ENCODE measurements at regions not wholly inside any gene's neighbourhood (a gene's known extent, or its start where the extent isn't known, plus 50 kb on each side); places are given as distances from the start of the nearest gene placed in this dataset.

DNA sequence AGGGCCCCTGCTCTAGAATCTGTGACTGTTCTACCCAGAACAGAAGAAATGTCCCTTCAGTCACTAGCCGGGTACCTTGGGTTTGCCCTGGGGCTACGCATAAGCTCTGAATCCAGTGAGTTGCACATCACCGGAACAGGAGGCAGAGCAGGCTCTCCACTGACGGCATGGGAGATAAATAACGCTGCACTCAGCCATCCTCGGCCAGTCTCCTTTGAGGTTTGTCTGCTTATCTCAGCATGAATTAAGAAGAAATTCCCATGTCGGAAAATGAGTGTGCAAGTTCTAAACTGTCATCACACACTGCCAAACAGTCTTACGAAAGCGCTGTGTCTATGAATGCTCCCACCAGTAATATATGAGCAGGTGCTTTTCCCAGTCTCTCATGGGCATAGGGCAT lies 90.8 kb downstream of the FAM50B start:
- TF ChIP-seq, protein P1, sequence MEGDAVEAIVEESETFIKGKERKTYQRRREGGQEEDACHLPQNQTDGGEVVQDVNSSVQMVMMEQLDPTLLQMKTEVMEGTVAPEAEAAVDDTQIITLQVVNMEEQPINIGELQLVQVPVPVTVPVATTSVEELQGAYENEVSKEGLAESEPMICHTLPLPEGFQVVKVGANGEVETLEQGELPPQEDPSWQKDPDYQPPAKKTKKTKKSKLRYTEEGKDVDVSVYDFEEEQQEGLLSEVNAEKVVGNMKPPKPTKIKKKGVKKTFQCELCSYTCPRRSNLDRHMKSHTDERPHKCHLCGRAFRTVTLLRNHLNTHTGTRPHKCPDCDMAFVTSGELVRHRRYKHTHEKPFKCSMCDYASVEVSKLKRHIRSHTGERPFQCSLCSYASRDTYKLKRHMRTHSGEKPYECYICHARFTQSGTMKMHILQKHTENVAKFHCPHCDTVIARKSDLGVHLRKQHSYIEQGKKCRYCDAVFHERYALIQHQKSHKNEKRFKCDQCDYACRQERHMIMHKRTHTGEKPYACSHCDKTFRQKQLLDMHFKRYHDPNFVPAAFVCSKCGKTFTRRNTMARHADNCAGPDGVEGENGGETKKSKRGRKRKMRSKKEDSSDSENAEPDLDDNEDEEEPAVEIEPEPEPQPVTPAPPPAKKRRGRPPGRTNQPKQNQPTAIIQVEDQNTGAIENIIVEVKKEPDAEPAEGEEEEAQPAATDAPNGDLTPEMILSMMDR (IDR thresholded peaks at IDR 0.05), result no peak
- TF ChIP-seq EP300 (IDR thresholded peaks at IDR 0.05), result no peak

All from tibial nerve (tissue), 4 donors.